Liver (tissue), 8 donors: ENCODE measurements at regions not wholly inside any gene's neighbourhood (a gene's known extent, or its start where the extent isn't known, plus 50 kb on each side); places are given as distances from the start of the nearest gene placed in this dataset.

Source experiments
- DNase-seq: peaks from one replicate; pipeline ENCODE4 v3.0.0-alpha.2; 2017; ENCODE audit warnings: low spot score
- H3K27ac ChIP-seq, 2 donors: one replicate each; pipeline ENCODE4 v1.7.0; 2013; ENCODE audit warnings: inconsistent platforms in 2 of 2, low read length in 2 of 2, control low read depth in 1 of 2, low read depth in 1 of 2, mild to moderate bottlenecking in 1 of 2
- H3K27me3 ChIP-seq, 4 donors: one replicate each; pipeline versions ENCODE4 v1.6.1 to v1.7.0; 2013; ENCODE audit warnings: low read length in 3 of 4, inconsistent platforms in 1 of 4, mild to moderate bottlenecking in 1 of 4, moderate library complexity in 1 of 4; ENCODE audit not compliant: control insufficient read depth in 4 of 4, insufficient read depth in 4 of 4
- H3K36me3 ChIP-seq, 4 donors: one replicate each; pipeline versions ENCODE4 v1.6.1 to v1.7.0; 2013; ENCODE audit warnings: low read length in 3 of 4, mild to moderate bottlenecking in 3 of 4, low read depth in 1 of 4, moderate library complexity in 1 of 4; ENCODE audit not compliant: control insufficient read depth in 4 of 4, insufficient read depth in 3 of 4
- H3K4me1 ChIP-seq, 4 donors: one replicate each; pipeline versions ENCODE4 v1.6.1 to v1.7.0; 2013; ENCODE audit warnings: low read length in 3 of 4, mild to moderate bottlenecking in 3 of 4, moderate library complexity in 1 of 4; ENCODE audit not compliant: control insufficient read depth in 4 of 4, insufficient read depth in 4 of 4
- H3K4me3 ChIP-seq, 3 donors: one replicate each; pipeline versions ENCODE4 v1.6.1 to v1.7.0; 2013; ENCODE audit warnings: low read length in 3 of 3, control low read depth in 1 of 3, low read depth in 1 of 3, mild to moderate bottlenecking in 1 of 3
- H3K9ac ChIP-seq, 2 donors: one replicate each; pipeline ENCODE4 v1.7.0; 2013; ENCODE audit warnings: low read length in 2 of 2, mild to moderate bottlenecking in 2 of 2, moderate library complexity in 2 of 2, control low read depth in 1 of 2, low read depth in 1 of 2
- H3K9me3 ChIP-seq, 4 donors: one replicate each; pipeline versions ENCODE4 v1.6.1 to v1.7.0; 2013; ENCODE audit warnings: low read length in 3 of 4; ENCODE audit not compliant: control insufficient read depth in 4 of 4
- ATF3 ChIP-seq: IDR thresholded peaks from 2 replicates; pipeline ENCODE4 v1.6.1; 2016; ENCODE audit warnings: antibody characterized with exemption
- CTCF ChIP-seq: fragments of 150-350 bp; IDR thresholded peaks from 2 replicates; pipeline ENCODE4 v1.5.1; 2017; ENCODE audit warnings: improper control_type of control experiment, low read depth, low read length; ENCODE audit not compliant: missing input control
- EGR1 ChIP-seq, 2 donors: IDR thresholded peaks; 2 replicates each; pipeline ENCODE4 v1.6.1; 2016 to 2018; ENCODE audit warnings: antibody characterized with exemption in 2 of 2, low read depth in 2 of 2
- FOXA1 ChIP-seq: IDR thresholded peaks from 2 replicates; pipeline ENCODE4 v1.6.1; 2016; ENCODE audit warnings: antibody characterized with exemption
- FOXA2 ChIP-seq: IDR thresholded peaks from 2 replicates; pipeline ENCODE4 v1.6.1; 2016; ENCODE audit warnings: antibody characterized with exemption
- GABPA ChIP-seq, 2 donors: IDR thresholded peaks in 1 of 2; conservative IDR thresholded peaks in 1 of 2; 2 replicates each; pipeline ENCODE4 v1.6.1; 2016; ENCODE audit warnings: antibody characterized with exemption in 2 of 2, mild to moderate bottlenecking in 1 of 2, moderate library complexity in 1 of 2
- HNF4A ChIP-seq, 2 donors: conservative IDR thresholded peaks; 2 replicates each; pipeline ENCODE4 v1.6.1; 2016; ENCODE audit warnings: antibody characterized with exemption in 2 of 2, mild to moderate bottlenecking in 2 of 2
- HNF4G ChIP-seq: IDR thresholded peaks from 2 replicates; pipeline ENCODE4 v1.6.1; 2016; ENCODE audit warnings: antibody characterized with exemption
- JUND ChIP-seq, 2 donors: IDR thresholded peaks; 2 replicates each; pipeline ENCODE4 v1.6.1; 2016; ENCODE audit warnings: antibody characterized with exemption in 2 of 2
- MAX ChIP-seq: IDR thresholded peaks from 2 replicates; pipeline ENCODE4 v1.6.1; 2016; ENCODE audit warnings: antibody characterized with exemption
- NR2F2 ChIP-seq: IDR thresholded peaks from 2 replicates; pipeline ENCODE4 v1.6.1; 2016; ENCODE audit warnings: antibody characterized with exemption
- RAD21 ChIP-seq, 2 donors: IDR thresholded peaks; 2 replicates each; pipeline ENCODE4 v1.6.1; 2016; ENCODE audit warnings: antibody characterized with exemption in 2 of 2, mild to moderate bottlenecking in 2 of 2
- REST ChIP-seq: IDR thresholded peaks from 2 replicates; pipeline ENCODE4 v1.6.1; 2016; ENCODE audit warnings: antibody characterized with exemption, mild to moderate bottlenecking
- RXRA ChIP-seq, 2 donors: IDR thresholded peaks; 2 replicates each; pipeline ENCODE4 v1.6.1; 2017 to 2018; ENCODE audit warnings: antibody characterized with exemption in 2 of 2, mild to moderate bottlenecking in 1 of 2
- SP1 ChIP-seq: IDR thresholded peaks from 2 replicates; pipeline ENCODE4 v1.6.1; 2018; ENCODE audit warnings: antibody characterized with exemption, mild to moderate bottlenecking
- TAF1 ChIP-seq: conservative IDR thresholded peaks from 2 replicates; pipeline ENCODE4 v1.6.1; 2016; ENCODE audit warnings: antibody characterized with exemption, mild to moderate bottlenecking
- YY1 ChIP-seq: IDR thresholded peaks from 2 replicates; pipeline ENCODE4 v1.6.1; 2016; ENCODE audit warnings: antibody characterized with exemption, mild to moderate bottlenecking
- ZBTB33 ChIP-seq: IDR thresholded peaks from 2 replicates; pipeline ENCODE4 v1.6.1; 2016; ENCODE audit warnings: antibody characterized with exemption
- WGBS: extraction: QIAGEN DNeasy Blood & Tissue Kit; methylation state at CpG from one replicate; pipeline ENCODE4 v1.1.7; 2013; 5-methylcytosine and 5-hydroxymethylcytosine counted together
- donor health status: healthy.
- donor health status: healthy.
- donor health status: healthy.
- donor health status: healthy.
- donor health status: healthy.

GRCh38 chr20:11724097-11724496 lies 193.6 kb upstream of the BTBD3 start:
- 50% methylated on average over 3 of the region's 3 CpGs for WGBS
- Histone ChIP-seq H3K27me3 (no peaks in the 10 kb centered on the region), H3K36me3 (no peaks in the 10 kb centered on the region), H3K27ac (no peak overlapping the region), H3K4me3 (no peak overlapping the region), H3K9ac (no peak overlapping the region), H3K9me3 (no peaks in the 10 kb centered on the region), H3K4me1 (no peaks in the 10 kb centered on the region)
- TF ChIP-seq TAF1 (no peak), GABPA (IDR thresholded peaks at IDR 0.05 in 1 of 2, conservative IDR thresholded peaks at IDR 0.05 in 1 of 2) (no peak), HNF4G (no peak), ATF3 (no peak), RXRA (IDR thresholded peaks at IDR 0.05) (no peak), MAX (no peak)
- DNase-seq = no peak

- Histone ChIP-seq H3K9ac (no peak overlapping the region), H3K9me3 (no peaks in the 10 kb centered on the region), H3K4me3 (no peak overlapping the region), H3K27ac (no peak overlapping the region), H3K36me3 (no peaks in the 10 kb centered on the region), H3K4me1 (no peaks in the 10 kb centered on the region), H3K27me3 (no peaks in the 10 kb centered on the region)
- DNase-seq = no peak
- TF ChIP-seq RAD21 (IDR thresholded peaks at IDR 0.05) (no peak), NR2F2 (no peak)
- WGBS = 59% methylated on average over 3 of the region's 3 CpGs
Observed at GRCh38 chr20:11726026-11726425, 191.7 kb upstream of the BTBD3 start.

GRCh38 chr20:11727708-11728107 lies 190.0 kb upstream of the BTBD3 start:
- H3K9ac ChIP-seq = no peak overlapping the region
- WGBS = 69% methylated on average over 1 of the region's 1 CpG
- H3K27ac ChIP-seq = no peak overlapping the region
- no peak overlapping the region for H3K4me3 ChIP-seq
- TF ChIP-seq HNF4A (conservative IDR thresholded peaks at IDR 0.05) = no peak
- no peak for TF ChIP-seq MAX
- no peak for TF ChIP-seq FOXA2
- no peak for TF ChIP-seq GABPA (IDR thresholded peaks at IDR 0.05 in 1 of 2, conservative IDR thresholded peaks at IDR 0.05 in 1 of 2)
- no peak for TF ChIP-seq HNF4G
- TF ChIP-seq EGR1 (IDR thresholded peaks at IDR 0.05; ENCODE audit: low read depth in 2 of 2) = no peak
- TF ChIP-seq FOXA1 = no peak
- TF ChIP-seq RXRA (IDR thresholded peaks at IDR 0.05) = no peak
- no peak for TF ChIP-seq JUND (IDR thresholded peaks at IDR 0.05)
- TF ChIP-seq CTCF = no peak
- TF ChIP-seq TAF1 = no peak
- TF ChIP-seq NR2F2 = no peak
- TF ChIP-seq YY1 = no peak
- TF ChIP-seq ZBTB33 = no peak
- TF ChIP-seq ATF3 = no peak
- no peak for TF ChIP-seq SP1
- TF ChIP-seq RAD21 (IDR thresholded peaks at IDR 0.05) = no peak
- TF ChIP-seq REST = no peak
- H3K36me3 ChIP-seq = no peaks in the 10 kb centered on the region
- no peaks in the 10 kb centered on the region for H3K9me3 ChIP-seq
- no peaks in the 10 kb centered on the region for H3K4me1 ChIP-seq
- DNase-seq = no peak
- no peaks in the 10 kb centered on the region for H3K27me3 ChIP-seq
